Ovary (tissue), 3 donors: ENCODE measurements at regions not wholly inside any gene's neighbourhood (a gene's known extent, or its start where the extent isn't known, plus 50 kb on each side); places are given as distances from the start of the nearest gene placed in this dataset.

Experiments
- CTCF ChIP-seq, 3 donors: fragments of 450-650 bp in 2 of 3; fragments of 200-600 bp in 1 of 3; IDR thresholded peaks; one replicate each; pipeline versions ENCODE4 v1.5.1 to v1.8.0; 2016 to 2022; ENCODE audit warnings: antibody characterized with exemption in 3 of 3, mild to moderate bottlenecking in 1 of 3
- EP300 ChIP-seq: sonication (generic); formaldehyde crosslinking; IDR thresholded peaks from one replicate; pipeline ENCODE4 v1.6.1; 2017; ENCODE audit warnings: antibody characterized with exemption
- POLR2A ChIP-seq: fragments of 450-650 bp; IDR thresholded peaks from one replicate; pipeline ENCODE4 v1.6.1; 2017; ENCODE audit warnings: antibody characterized with exemption, mild to moderate bottlenecking, moderate library complexity
- donor health status: DM: no; HTN: no; CAD: no.

GRCh38 chr12:87670448-87670847, 358.8 kb downstream of the C12orf50 start:
- TF ChIP-seq EP300: no peak
- TF ChIP-seq POLR2A: no peak
- no peak for TF ChIP-seq CTCF (IDR thresholded peaks at IDR 0.05)
